SJSA1 (cell line): ENCODE measurements at regions not wholly inside any gene's neighbourhood (a gene's known extent, or its start where the extent isn't known, plus 50 kb on each side); places are given as distances from the start of the nearest gene placed in this dataset.

Experiments used
- DNase-seq, 2 experiments: peaks; one replicate each; pipeline ENCODE4 v3.0.0-alpha.2; 2015 to 2020; ENCODE audit warnings: low spot score in 2 of 2, low read depth in 1 of 2
- H3K27ac ChIP-seq: fragments of 250-450 bp; sonication (Bioruptor Pico); 2 replicates; pipeline ENCODE4 v1.5.1; 2020; ENCODE audit warnings: mild to moderate bottlenecking, moderate library complexity
- H3K27me3 ChIP-seq: fragments of 250-450 bp; sonication (Bioruptor Pico); replicated peaks from 2 replicates; pipeline ENCODE4 v1.5.1; 2020; ENCODE audit warnings: mild to moderate bottlenecking, moderate library complexity
- H3K36me3 ChIP-seq: fragments of 250-450 bp; sonication (Bioruptor Pico); 2 replicates; pipeline ENCODE4 v1.5.1; 2020; ENCODE audit warnings: mild to moderate bottlenecking
- H3K4me1 ChIP-seq: fragments of 250-450 bp; sonication (Bioruptor Pico); replicated peaks from 2 replicates; pipeline ENCODE4 v1.6.1; 2021; ENCODE audit warnings: mild to moderate bottlenecking
- H3K4me3 ChIP-seq: fragments of 250-450 bp; sonication (Bioruptor Pico); 2 replicates; pipeline ENCODE4 v1.5.1; 2020; ENCODE audit warnings: mild to moderate bottlenecking
- H3K9me3 ChIP-seq: fragments of 250-450 bp; sonication (Bioruptor Pico); replicated peaks from 2 replicates; pipeline ENCODE4 v1.5.1; 2020; ENCODE audit warnings: mild to moderate bottlenecking

- peaks cover 9% of the 10 kb centered on the region; the same call in 1 of the 2 replicates for H3K9me3 ChIP-seq
- H3K4me3 ChIP-seq, result no peak overlapping the region
- no peak overlapping the region for H3K27ac ChIP-seq
- no peaks in the 10 kb centered on the region for H3K27me3 ChIP-seq
- no peaks in the 10 kb centered on the region for H3K4me1 ChIP-seq
- no peaks in the 10 kb centered on the region for H3K36me3 ChIP-seq
- DNase-seq, result peak in 1 of 2 experiments; percentile 26
Measured at GRCh38 chr10:128386816-128387604, 260.8 kb upstream of the MKI67 start.

GRCh38 chr10:128390596-128390995 is 264.4 kb upstream of the MKI67 start:
- Histone ChIP-seq H3K9me3 (peaks cover 10% of the 10 kb centered on the region; the same call in 1 of the 2 replicates), H3K27me3 (no peaks in the 10 kb centered on the region), H3K36me3 (no peaks in the 10 kb centered on the region), H3K4me3 (no peak overlapping the region), H3K27ac (no peak overlapping the region), H3K4me1 (no peaks in the 10 kb centered on the region)
- DNase-seq, result no peak

- no peak for DNase-seq
- H3K27ac ChIP-seq, result no peak overlapping the region
- peaks cover 13% of the 10 kb centered on the region; the same call in 1 of the 2 replicates for H3K9me3 ChIP-seq
- no peaks in the 10 kb centered on the region for H3K4me1 ChIP-seq
- no peaks in the 10 kb centered on the region for H3K27me3 ChIP-seq
- no peaks in the 10 kb centered on the region for H3K36me3 ChIP-seq
- H3K4me3 ChIP-seq, result no peak overlapping the region
Measured at GRCh38 chr10:128393546-128393945, 267.3 kb upstream of the MKI67 start.

GRCh38 chr10:128398118-128398517 is 271.9 kb upstream of the MKI67 start:
- Histone ChIP-seq H3K27me3 (no peaks in the 10 kb centered on the region), H3K27ac (no peak overlapping the region), H3K4me3 (no peak overlapping the region), H3K4me1 (no peaks in the 10 kb centered on the region), H3K36me3 (no peaks in the 10 kb centered on the region), H3K9me3 (0 out of 2 replicates have a peak, but pooled peaks cover 15% of the 10 kb centered on the region)
- DNase-seq, result peak in 1 of 2 experiments; percentile 16

GRCh38 chr10:128398999-128399398 is 272.8 kb upstream of the MKI67 start:
- H3K36me3 ChIP-seq, result no peaks in the 10 kb centered on the region
- H3K27me3 ChIP-seq, result no peaks in the 10 kb centered on the region
- H3K27ac ChIP-seq, result no peak overlapping the region
- H3K4me3 ChIP-seq, result no peak overlapping the region
- peak in 1 of 2 experiments; percentile 12 for DNase-seq
- no peaks in the 10 kb centered on the region for H3K4me1 ChIP-seq
- 0 out of 2 replicates have a peak, but pooled peaks cover 12% of the 10 kb centered on the region for H3K9me3 ChIP-seq

GRCh38 chr10:128400564-128400963 is 274.3 kb upstream of the MKI67 start:
- no peaks in the 10 kb centered on the region for H3K36me3 ChIP-seq
- DNase-seq, result no peak
- no peak overlapping the region for H3K4me3 ChIP-seq
- H3K9me3 ChIP-seq, result 0 out of 2 replicates have a peak, but pooled peaks cover 12% of the 10 kb centered on the region
- no peaks in the 10 kb centered on the region for H3K27me3 ChIP-seq
- no peaks in the 10 kb centered on the region for H3K4me1 ChIP-seq
- H3K27ac ChIP-seq, result no peak overlapping the region

- Histone ChIP-seq H3K4me1 (no peaks in the 10 kb centered on the region), H3K4me3 (no peak overlapping the region), H3K27me3 (no peaks in the 10 kb centered on the region), H3K36me3 (no peaks in the 10 kb centered on the region), H3K9me3 (0 out of 2 replicates have a peak, but pooled peaks cover 9% of the 10 kb centered on the region), H3K27ac (no peak overlapping the region)
- DNase-seq, result no peak
Measured at GRCh38 chr10:128405450-128405849, 279.2 kb upstream of the MKI67 start.

- H3K36me3 ChIP-seq, result no peaks in the 10 kb centered on the region
- H3K9me3 ChIP-seq, result peaks cover 9% of the 10 kb centered on the region
- no peak overlapping the region for H3K27ac ChIP-seq
- DNase-seq, result peak in 1 of 2 experiments; percentile 6
- no peak overlapping the region for H3K4me3 ChIP-seq
- H3K27me3 ChIP-seq, result no peaks in the 10 kb centered on the region
- H3K4me1 ChIP-seq, result no peaks in the 10 kb centered on the region
Measured at GRCh38 chr10:128411643-128412042, 285.4 kb upstream of the MKI67 start.

- H3K36me3 ChIP-seq, result no peaks in the 10 kb centered on the region
- peak in 1 of 2 experiments; percentile 32 for DNase-seq
- H3K27ac ChIP-seq, result no peak overlapping the region
- no peaks in the 10 kb centered on the region for H3K27me3 ChIP-seq
- no peaks in the 10 kb centered on the region for H3K4me1 ChIP-seq
- peaks cover 6% of the 10 kb centered on the region for H3K9me3 ChIP-seq
- no peak overlapping the region for H3K4me3 ChIP-seq
Measured at GRCh38 chr10:128414568-128414967, 288.3 kb upstream of the MKI67 start.

- H3K27me3 ChIP-seq, result no peaks in the 10 kb centered on the region
- H3K4me3 ChIP-seq, result no peak overlapping the region
- no peak overlapping the region for H3K27ac ChIP-seq
- no peaks in the 10 kb centered on the region for H3K4me1 ChIP-seq
- DNase-seq, result peak in 1 of 2 experiments; percentile 18
- no peaks in the 10 kb centered on the region for H3K36me3 ChIP-seq
- peaks cover 9% of the 10 kb centered on the region for H3K9me3 ChIP-seq
Measured at GRCh38 chr10:128416231-128416630, 290.0 kb upstream of the MKI67 start.

- H3K4me1 ChIP-seq, result no peaks in the 10 kb centered on the region
- no peak for DNase-seq
- H3K36me3 ChIP-seq, result no peaks in the 10 kb centered on the region
- H3K4me3 ChIP-seq, result no peak overlapping the region
- H3K27me3 ChIP-seq, result no peaks in the 10 kb centered on the region
- H3K27ac ChIP-seq, result no peak overlapping the region
- peaks cover 9% of the 10 kb centered on the region for H3K9me3 ChIP-seq
Measured at GRCh38 chr10:128417826-128418225, 291.6 kb upstream of the MKI67 start.

- Histone ChIP-seq H3K27ac (no peak overlapping the region), H3K4me1 (no peaks in the 10 kb centered on the region), H3K4me3 (no peak overlapping the region), H3K27me3 (no peaks in the 10 kb centered on the region), H3K36me3 (no peaks in the 10 kb centered on the region), H3K9me3 (peaks cover 9% of the 10 kb centered on the region)
- peak in 1 of 2 experiments; percentile 5 for DNase-seq
Measured at GRCh38 chr10:128418819-128419218, 292.6 kb upstream of the MKI67 start.

GRCh38 chr10:128419466-128420019 is 293.3 kb upstream of the MKI67 start:
- DNase-seq, result peak in 1 of 2 experiments; percentile 7
- Histone ChIP-seq H3K27ac (no peak overlapping the region), H3K4me1 (no peaks in the 10 kb centered on the region), H3K9me3 (peaks cover 9% of the 10 kb centered on the region), H3K4me3 (no peak overlapping the region), H3K36me3 (no peaks in the 10 kb centered on the region), H3K27me3 (no peaks in the 10 kb centered on the region)

GRCh38 chr10:128420623-128421022 is 294.4 kb upstream of the MKI67 start:
- H3K27ac ChIP-seq, result no peak overlapping the region
- no peaks in the 10 kb centered on the region for H3K36me3 ChIP-seq
- no peak for DNase-seq
- H3K9me3 ChIP-seq, result peaks cover 9% of the 10 kb centered on the region
- no peak overlapping the region for H3K4me3 ChIP-seq
- no peaks in the 10 kb centered on the region for H3K4me1 ChIP-seq
- H3K27me3 ChIP-seq, result no peaks in the 10 kb centered on the region
